MG63 (cell line): ENCODE measurements at regions not wholly inside any gene's neighbourhood (a gene's known extent, or its start where the extent isn't known, plus 50 kb on each side); places are given as distances from the start of the nearest gene placed in this dataset.

Experiments
- DNase-seq: peaks from one replicate; pipeline ENCODE4 v3.0.0-alpha.2; 2020
- H3K27me3 ChIP-seq: fragments of 250-450 bp; sonication (Bioruptor Pico); 2 replicates; pipeline ENCODE4 v1.5.1; 2020; ENCODE audit warnings: mild to moderate bottlenecking, moderate library complexity
- H3K36me3 ChIP-seq: fragments of 250-450 bp; sonication (Bioruptor Pico); 2 replicates; pipeline ENCODE4 v1.5.1; 2020; ENCODE audit warnings: mild to moderate bottlenecking, moderate library complexity
- H3K4me3 ChIP-seq: fragments of 250-450 bp; sonication (Bioruptor Pico); 2 replicates; pipeline ENCODE4 v1.5.1; 2020; ENCODE audit warnings: mild to moderate bottlenecking, moderate library complexity
- H3K9me3 ChIP-seq: fragments of 250-450 bp; sonication (Bioruptor Pico); 2 replicates; pipeline ENCODE4 v1.5.1; 2020; ENCODE audit warnings: mild to moderate bottlenecking, moderate library complexity

DNA sequence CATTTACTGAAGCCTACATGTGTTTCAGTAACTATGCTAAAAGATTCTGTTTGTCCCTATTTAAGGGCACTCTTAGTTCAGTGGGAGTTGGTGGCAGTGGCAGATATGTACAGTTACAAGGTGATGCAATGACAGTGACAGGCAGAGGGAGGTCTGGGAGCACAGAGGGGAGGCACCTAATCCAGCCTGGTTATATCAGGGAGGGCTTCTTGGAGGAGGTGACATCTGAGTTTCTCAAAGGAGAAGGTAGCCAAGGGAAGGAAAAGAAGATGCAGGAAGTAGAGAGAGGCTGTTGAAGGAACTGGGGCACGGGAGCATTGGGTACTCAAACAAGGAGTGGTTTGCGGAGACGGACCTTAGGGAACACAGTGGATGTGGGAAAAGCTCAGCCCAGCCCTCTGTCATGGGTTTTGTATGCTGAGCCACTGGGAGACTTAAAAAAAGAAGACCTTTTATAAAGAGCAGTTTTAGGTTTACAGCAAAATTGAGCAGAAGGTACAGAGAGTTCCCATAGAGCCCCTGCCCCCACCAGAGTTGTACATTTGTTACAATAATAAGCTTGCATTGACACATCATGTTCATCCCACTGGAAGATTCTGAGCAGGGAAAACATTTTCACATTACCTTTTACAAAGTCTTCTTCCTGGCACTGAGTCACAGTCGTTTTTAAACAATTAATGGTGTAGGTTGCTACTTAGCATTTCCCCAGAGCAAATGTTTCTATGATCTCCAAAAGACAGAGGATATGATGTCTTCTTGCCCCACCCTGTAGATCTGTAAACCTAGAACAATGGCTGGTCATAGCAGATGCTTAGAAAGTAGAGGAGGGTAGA is 83.0 kb upstream of the TAF1B start:
- Histone ChIP-seq H3K27me3 (no peaks in the 10 kb centered on the region), H3K36me3 (no peaks in the 10 kb centered on the region), H3K4me3 (no peak overlapping the region), H3K9me3 (no peaks in the 10 kb centered on the region)
- DNase-seq: no peak

DNA sequence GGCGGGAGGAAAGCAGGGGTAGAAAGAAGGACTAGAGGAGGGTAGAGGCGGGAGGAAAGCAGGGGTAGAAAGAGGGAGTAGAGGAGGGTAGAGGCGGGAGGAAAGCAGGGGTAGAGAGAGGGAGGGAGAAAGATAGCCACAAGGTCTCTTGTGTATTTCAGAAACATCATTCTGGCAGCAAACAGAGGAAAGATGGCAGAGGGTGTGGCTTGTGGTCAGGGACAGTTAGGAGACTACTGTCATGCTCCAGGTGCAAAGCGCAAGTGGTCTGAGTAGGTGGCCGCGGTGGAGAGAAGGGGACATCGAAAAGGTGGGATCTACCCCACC is 82.4 kb upstream of the TAF1B start:
- H3K36me3 ChIP-seq: no peaks in the 10 kb centered on the region
- H3K4me3 ChIP-seq: no peak overlapping the region
- no peaks in the 10 kb centered on the region for H3K9me3 ChIP-seq
- no peaks in the 10 kb centered on the region for H3K27me3 ChIP-seq
- no peak for DNase-seq

DNA sequence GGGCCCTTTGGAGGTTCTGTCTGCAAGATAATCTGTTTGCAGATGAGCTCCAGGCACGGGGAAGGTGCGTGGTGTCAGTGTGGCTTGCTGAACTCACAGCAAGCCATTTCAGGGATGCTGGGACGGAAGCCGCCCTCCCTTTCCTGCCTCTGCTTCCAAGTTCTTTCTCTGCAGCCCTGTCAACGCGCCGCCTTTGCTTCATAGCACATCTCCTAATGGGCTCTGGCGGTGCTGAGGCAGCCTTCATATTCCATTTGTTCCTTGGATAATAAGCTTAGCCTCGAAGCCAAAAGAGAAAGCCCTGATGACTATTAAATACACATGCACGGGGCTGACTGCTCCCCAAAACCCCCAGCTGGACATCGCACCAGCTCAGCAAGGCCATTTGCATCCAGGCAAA is 81.7 kb upstream of the TAF1B start:
- no peak for DNase-seq
- H3K27me3 ChIP-seq: no peaks in the 10 kb centered on the region
- no peak overlapping the region for H3K4me3 ChIP-seq
- no peaks in the 10 kb centered on the region for H3K36me3 ChIP-seq
- no peaks in the 10 kb centered on the region for H3K9me3 ChIP-seq

DNA sequence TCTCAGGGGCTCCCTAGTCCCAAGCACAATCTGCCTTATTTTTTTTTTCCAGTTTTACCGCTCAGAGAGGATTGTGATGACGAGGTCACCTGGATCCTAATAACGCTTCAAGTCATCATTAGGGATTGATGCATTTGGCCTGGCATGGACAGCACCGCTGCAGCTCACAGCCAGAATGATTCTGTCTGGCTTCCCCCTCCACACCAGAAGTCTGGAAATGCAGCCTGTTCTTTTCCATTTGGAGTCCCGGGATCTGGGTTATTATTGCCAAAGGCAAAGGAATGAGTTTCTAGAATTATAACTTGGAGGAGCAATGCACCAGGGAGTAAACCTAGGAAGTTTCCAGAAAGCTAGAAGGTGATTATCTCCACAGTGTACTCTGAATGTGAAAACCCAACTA is 81.1 kb upstream of the TAF1B start:
- Histone ChIP-seq H3K27me3 (no peaks in the 10 kb centered on the region), H3K36me3 (no peaks in the 10 kb centered on the region), H3K9me3 (no peaks in the 10 kb centered on the region), H3K4me3 (no peak overlapping the region)
- DNase-seq: no peak

DNA sequence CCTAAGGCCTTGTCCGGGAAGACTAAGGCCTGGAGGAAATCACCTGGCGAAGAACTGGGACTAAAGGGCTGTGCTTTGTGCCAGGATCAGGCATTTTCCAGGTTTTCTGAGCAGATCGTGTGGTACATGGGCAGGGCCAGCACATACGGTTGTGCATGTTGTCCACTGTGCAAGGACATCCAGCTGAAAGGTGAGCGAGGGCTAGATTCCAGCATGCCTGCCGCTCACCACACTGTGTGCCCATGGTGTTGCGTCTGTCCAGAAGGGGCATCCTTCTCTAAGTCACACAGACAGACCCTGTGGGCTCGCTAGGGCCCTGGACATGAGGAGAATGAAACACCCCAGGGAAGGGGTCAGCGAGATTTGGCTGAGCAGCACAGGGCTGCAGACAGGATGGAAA is 80.3 kb upstream of the TAF1B start:
- H3K4me3 ChIP-seq: no peak overlapping the region
- H3K36me3 ChIP-seq: no peaks in the 10 kb centered on the region
- DNase-seq: no peak
- no peaks in the 10 kb centered on the region for H3K9me3 ChIP-seq
- no peaks in the 10 kb centered on the region for H3K27me3 ChIP-seq

DNA sequence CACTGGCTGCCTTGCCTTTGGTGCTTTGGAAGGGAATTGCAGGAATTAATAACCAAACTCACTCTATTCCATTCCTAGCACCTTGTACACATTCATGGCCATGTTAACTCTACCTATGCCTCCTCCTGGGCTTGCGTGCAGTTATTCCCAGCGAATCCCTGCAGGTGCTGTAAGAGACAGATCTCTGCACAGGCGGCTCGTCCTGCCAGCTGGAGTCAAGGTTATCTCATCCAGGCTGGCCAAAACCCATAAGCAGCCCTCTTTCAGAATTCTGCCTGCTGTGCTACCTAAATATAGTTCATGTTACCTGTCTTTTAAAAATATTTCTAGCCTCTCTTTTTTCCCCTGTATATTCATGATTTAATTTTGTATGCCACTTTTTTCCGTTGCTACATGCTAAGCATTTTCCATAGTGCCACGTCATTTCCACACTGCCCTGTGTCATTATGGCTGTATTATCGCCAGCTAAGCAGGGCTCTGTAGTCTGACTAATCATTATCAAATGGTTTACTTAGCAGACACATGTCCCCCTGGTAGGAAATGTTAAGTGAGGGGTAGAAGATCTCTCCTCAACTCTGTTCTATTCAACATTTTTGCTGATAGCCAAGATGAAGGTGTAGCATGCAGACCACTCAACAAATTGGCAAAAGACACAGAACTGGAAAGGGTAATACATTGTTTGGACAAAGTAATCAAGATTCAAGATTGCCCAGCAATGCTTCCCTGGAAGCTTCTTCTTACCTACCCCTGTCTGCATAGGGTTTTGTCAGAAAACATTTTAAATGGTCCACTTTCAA is 79.7 kb upstream of the TAF1B start:
- no peaks in the 10 kb centered on the region for H3K27me3 ChIP-seq
- peak; percentile 51 for DNase-seq
- H3K36me3 ChIP-seq: no peaks in the 10 kb centered on the region
- H3K4me3 ChIP-seq: no peak overlapping the region
- H3K9me3 ChIP-seq: no peaks in the 10 kb centered on the region

DNA sequence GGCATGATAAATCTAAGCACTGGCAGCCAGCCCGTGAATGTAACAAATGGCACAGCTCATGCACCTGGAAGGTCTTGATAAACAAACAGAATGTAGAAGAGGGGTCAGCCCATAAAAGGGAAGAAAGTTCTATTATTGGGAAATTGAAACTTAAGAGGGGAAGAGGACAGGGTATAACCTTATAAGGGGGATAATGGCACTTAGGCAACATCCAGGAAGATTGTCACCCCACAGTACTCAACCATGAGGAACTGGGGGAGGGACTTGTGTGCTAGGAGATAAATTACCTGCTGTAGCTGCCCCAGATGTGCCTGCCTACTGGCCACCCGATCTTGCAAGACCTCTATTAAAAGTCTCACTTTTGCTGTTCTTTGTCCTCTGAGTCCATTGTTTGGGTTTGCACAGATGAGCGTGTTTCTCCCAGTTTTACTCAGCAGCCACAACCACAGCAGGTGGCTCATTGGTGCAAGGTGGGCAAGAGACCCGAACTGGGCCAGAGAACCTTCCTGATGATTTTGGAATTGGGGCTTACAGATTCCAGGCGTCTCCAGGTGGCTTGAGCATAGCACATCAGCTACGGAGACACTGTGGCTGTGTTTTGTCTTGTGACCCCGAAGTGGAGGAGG is 79.0 kb upstream of the TAF1B start:
- no peaks in the 10 kb centered on the region for H3K27me3 ChIP-seq
- no peak for DNase-seq
- H3K9me3 ChIP-seq: no peaks in the 10 kb centered on the region
- H3K36me3 ChIP-seq: no peaks in the 10 kb centered on the region
- H3K4me3 ChIP-seq: no peak overlapping the region

DNA sequence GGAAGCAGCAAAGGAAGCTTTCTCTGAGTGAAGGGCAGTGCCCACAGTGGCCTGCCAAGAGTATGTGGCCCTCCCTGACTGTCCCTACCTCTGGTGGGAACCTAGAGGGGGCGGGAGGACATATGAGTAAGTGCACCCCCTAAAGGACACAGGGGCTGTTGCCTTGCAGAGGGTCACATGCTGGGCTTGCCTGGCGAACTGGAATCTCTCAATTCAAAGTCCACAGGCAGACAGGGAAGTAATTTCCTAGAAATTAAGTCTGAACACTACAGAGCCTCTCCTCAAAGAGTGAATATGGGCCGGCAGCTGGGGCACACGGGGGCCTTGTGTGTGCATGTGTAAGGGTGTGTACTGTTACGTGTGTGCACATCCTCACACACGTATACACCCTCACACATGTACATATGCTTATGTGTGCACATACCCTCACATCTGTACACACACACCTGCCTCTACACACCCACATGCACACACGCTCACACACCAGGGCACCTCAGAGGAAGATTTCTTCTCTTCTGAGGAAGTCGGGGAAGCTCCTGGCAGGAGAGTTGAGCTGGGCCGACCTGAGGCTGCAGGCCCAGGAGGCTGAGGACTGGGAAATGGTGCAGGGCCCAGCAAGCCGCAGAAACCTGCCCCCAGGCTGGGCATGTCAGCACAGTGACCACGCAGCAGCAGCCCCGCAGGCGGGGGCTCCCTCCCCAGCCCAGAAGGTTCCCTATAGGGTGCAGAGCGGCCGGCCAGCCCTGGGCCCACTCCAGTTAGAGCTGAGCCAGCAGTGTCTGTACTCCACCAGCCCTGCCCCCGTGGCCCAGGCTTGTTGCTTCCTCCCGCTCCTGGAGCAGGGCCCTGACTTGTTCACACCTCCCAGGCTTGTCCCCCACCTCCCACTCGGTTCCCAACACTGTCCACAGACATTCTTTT is 77.4 kb upstream of the TAF1B start:
- no peaks in the 10 kb centered on the region for H3K36me3 ChIP-seq
- DNase-seq: no peak
- H3K27me3 ChIP-seq: no peaks in the 10 kb centered on the region
- no peaks in the 10 kb centered on the region for H3K9me3 ChIP-seq
- H3K4me3 ChIP-seq: no peak overlapping the region

DNA sequence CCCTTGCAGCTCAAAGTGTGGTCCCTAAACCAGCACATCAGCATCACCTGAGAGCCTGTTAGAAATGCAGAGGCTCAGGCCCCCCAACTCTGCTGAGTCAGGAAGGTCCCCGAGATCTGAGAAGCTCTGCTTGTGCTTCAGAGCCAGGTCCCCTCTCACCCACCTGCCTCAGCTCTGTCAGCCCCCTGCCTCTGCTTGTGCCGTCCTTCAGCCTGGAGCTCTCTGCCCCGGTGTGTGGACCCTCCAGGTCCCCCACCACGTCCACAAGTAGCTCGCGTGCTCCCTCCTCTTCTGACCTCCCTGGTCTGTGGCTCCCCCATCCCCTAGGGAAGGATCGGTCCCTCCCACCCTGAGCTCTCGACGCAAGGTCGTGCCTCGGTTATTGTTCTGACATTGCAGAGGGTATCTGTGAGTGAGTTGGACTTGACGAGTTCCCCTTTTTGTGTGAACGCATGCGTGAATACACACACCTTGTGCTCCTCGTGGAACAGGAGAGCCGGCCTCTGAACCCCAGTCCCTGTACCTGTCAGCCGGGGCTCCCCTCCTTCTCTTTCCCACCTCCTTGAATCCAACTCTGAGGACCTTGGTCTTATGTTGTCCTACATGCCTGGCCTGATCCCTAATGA is 75.5 kb upstream of the TAF1B start:
- DNase-seq: no peak
- Histone ChIP-seq H3K9me3 (no peaks in the 10 kb centered on the region), H3K36me3 (no peaks in the 10 kb centered on the region), H3K4me3 (no peak overlapping the region), H3K27me3 (no peaks in the 10 kb centered on the region)

DNA sequence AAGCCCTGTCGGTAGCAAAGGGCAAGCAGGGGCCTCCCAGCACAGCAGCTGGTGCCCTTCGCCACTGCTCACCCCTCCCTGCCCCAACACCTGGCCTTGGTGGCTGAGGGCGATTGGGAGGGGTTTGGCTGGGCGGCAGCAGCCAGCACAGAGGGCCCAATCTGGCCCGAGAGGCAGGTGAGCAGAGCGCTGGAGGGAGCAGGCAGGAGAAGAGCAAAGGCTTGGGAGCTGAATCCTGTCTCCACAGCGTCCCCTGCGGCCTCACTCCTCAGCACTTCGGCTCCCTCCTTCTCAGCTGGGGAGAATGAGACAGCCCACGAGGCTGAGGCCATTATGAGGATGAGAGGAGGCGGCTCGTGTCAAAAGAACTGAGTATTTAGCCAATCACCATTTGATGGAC is 74.9 kb upstream of the TAF1B start:
- no peak for DNase-seq
- no peaks in the 10 kb centered on the region for H3K36me3 ChIP-seq
- H3K4me3 ChIP-seq: no peak overlapping the region
- no peaks in the 10 kb centered on the region for H3K9me3 ChIP-seq
- no peaks in the 10 kb centered on the region for H3K27me3 ChIP-seq

DNA sequence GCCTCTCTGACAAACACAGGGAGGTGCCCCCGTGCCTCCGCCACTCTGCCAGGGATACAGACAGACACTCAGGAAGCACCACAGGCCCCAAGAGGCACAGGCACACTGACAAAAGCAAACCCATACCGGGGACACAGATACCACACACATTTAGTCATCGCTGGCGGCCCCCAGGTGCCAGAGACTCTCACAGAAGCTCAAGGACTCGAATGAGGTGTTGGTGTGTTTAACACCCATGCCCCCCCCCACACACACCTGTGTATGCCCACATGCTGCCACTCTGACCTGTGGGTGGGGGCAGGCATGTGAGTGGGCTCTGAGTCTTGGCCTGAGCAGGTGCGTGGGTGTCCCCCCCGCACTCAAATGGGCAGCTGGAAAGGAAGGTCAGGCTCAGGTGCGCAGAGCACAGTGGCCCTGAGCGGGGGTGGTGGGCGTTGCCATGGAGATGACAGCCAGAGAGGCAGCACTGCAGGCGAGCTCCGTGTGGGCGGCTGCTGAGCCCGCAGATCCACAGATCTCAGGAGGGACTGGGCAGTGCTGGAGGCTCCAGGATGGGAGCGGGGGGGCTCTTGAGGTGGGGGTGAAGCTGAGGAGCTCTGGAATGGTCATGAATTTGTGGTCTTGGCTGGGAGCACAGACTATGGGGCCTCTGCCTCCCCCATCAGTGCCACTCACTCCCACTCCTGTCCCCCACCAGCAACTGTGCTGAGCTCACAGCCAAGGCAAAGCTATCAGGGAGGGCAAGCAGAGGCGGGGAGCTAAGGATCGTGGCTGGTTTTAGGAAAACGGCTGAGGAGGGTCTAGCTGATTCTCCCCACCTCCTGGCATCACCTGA is 73.9 kb upstream of the TAF1B start:
- Histone ChIP-seq H3K4me3 (no peak overlapping the region), H3K27me3 (no peaks in the 10 kb centered on the region), H3K9me3 (no peaks in the 10 kb centered on the region), H3K36me3 (no peaks in the 10 kb centered on the region)
- DNase-seq: no peak

DNA sequence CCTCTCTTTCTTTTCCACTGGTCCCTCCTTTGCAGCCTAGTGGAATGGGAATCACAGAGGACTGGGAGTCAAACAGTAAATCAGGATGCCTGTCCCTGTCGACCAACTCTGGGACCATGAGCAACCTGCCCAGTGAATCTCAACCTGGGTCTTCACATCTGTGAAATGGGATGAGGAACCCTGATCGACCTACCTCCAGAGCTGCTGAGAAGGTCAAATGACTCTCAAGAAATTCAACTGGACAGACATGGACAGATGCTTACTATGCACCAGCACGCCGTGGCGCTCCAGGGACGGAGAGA is 73.3 kb upstream of the TAF1B start:
- DNase-seq: no peak
- H3K4me3 ChIP-seq: no peak overlapping the region

DNA sequence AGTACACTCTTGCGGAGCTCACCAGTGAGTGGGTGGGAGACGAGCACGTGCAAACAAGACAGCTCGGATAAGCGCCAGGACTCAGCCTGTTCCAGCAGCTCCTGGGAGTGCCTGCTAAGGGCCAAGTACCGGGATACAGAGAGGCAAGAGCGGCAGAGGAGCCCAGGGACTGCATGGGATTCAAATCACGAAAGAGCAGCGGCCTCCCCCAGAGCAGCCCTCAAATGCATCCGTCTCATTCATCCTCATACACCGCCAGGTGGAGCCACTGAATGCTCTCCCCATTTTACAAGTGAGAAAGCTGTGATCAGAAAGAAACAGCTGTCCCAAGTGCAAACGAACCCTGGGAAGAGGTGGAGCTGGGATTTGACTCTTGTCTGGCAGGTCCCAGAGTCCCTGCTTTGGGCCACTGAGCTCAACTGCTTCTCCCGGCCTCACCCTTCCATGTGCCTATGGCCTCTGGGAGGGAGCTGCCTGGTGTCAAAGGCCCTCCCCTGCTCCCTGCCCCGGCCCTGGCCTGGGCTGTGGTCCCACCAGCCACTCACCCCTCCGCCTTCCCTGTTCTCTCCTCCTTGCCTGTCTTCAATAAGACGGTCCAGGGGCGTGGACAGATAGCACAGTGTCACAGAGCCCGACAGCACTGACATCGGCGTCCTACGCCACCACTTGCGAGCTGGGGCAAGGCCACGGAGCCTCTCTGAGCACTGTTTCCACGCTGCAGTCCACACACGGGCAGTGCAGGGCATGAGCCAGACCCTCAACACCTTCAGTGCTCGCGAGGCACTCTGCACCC is 72.8 kb upstream of the TAF1B start:
- DNase-seq: peak; percentile 58
- H3K4me3 ChIP-seq: no peak overlapping the region

More for the DNA sequence above, 73.3 kb upstream of the TAF1B start:
- Histone ChIP-seq H3K27me3 (no peaks in the 10 kb centered on the region), H3K9me3 (no peaks in the 10 kb centered on the region), H3K36me3 (no peaks in the 10 kb centered on the region)

DNA sequence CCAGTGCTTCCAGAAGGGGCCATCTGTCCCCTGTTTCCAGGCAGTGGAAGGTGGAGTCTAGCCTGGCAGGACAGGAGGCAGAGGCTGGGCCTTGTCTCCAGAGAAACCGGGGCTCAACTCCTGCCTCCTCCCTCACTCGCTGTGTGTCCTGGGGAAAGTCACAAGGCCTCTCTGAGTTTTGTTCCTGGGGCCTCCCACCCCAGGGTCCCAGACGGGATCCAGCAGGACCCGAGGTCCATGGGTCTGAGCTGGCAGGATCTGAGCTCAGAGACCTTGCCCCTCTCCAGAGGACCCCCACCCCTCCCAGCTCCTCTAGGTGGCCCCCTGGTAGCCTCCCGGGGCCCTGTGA is 72.2 kb upstream of the TAF1B start:
- no peak for DNase-seq
- Histone ChIP-seq H3K4me3 (no peak overlapping the region), H3K9me3 (no peaks in the 10 kb centered on the region), H3K27me3 (no peaks in the 10 kb centered on the region), H3K36me3 (no peaks in the 10 kb centered on the region)

More for the DNA sequence above, 72.8 kb upstream of the TAF1B start:
- no peaks in the 10 kb centered on the region for H3K27me3 ChIP-seq
- no peaks in the 10 kb centered on the region for H3K9me3 ChIP-seq
- H3K36me3 ChIP-seq: no peaks in the 10 kb centered on the region

DNA sequence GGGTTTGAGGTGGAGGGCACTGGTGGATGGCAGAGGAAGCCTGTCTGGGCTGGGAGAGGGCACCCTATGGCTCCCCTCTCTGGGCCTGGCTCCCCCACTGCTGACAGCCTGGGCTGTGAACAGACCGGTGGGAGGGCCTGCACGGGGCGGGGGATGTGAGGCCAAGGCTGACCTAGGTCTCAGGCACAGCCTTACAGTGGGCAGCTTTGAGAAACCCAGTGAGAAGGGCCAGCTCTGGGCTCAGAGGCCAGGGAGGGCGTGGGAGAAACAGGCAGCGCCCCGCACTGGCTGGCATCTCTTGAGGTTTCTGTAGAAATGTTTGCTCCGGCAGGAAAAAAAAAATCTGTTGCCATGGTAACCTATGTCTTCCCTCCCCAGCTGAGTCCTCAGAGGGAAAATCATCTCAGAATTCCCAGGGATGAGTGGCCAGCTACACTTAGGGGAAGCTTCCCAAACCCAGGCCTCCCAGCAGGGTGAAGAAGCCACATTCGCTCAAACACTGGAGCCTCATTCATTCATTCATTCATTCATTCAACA is 71.7 kb upstream of the TAF1B start:
- no peaks in the 10 kb centered on the region for H3K27me3 ChIP-seq
- no peak for DNase-seq
- H3K4me3 ChIP-seq: no peak overlapping the region
- H3K9me3 ChIP-seq: no peaks in the 10 kb centered on the region
- H3K36me3 ChIP-seq: no peaks in the 10 kb centered on the region
